Parathyroid adenoma (tissue), 2 donors: ENCODE measurements at regions not wholly inside any gene's neighbourhood (a gene's known extent, or its start where the extent isn't known, plus 50 kb on each side); places are given as distances from the start of the nearest gene placed in this dataset.
"Not testable (repeated sequence)": the region's sequence is repeated elsewhere in the genome, so short reads cannot be mapped to it uniquely, and the experiment has no call there.

Experiments used
- H2AFZ ChIP-seq: fragments of 300-600 bp; sonication (generic); one replicate; pipeline ENCODE4 v1.7.0; 2017; ENCODE audit warnings: antibody characterized with exemption, mild to moderate bottlenecking
- H3K27ac ChIP-seq: fragments of 300-600 bp; sonication (generic); one replicate; pipeline ENCODE4 v1.7.0; 2017
- H3K27me3 ChIP-seq: fragments of 300-600 bp; sonication (generic); one replicate; pipeline ENCODE4 v1.7.0; 2017; ENCODE audit warnings: low read length; ENCODE audit not compliant: control insufficient read depth, insufficient read depth
- H3K36me3 ChIP-seq: fragments of 300-600 bp; sonication (generic); one replicate; pipeline ENCODE4 v1.7.0; 2017; ENCODE audit warnings: low read length; ENCODE audit not compliant: control insufficient read depth, insufficient read depth
- H3K4me1 ChIP-seq: fragments of 300-600 bp; sonication (generic); one replicate; pipeline ENCODE4 v1.7.0; 2017; ENCODE audit warnings: control low read depth
- H3K4me2 ChIP-seq: fragments of 300-600 bp; sonication (generic); one replicate; pipeline ENCODE4 v1.7.0; 2017; ENCODE audit warnings: low read length
- H3K4me3 ChIP-seq: fragments of 300-600 bp; sonication (generic); one replicate; pipeline ENCODE4 v1.7.0; 2017; ENCODE audit warnings: low read depth, low read length
- H3K79me2 ChIP-seq: fragments of 300-600 bp; sonication (generic); one replicate; pipeline ENCODE4 v1.7.0; 2017; ENCODE audit warnings: control low read depth
- H3K9ac ChIP-seq: fragments of 300-600 bp; sonication (generic); one replicate; pipeline ENCODE4 v1.7.0; 2017; ENCODE audit warnings: mild to moderate bottlenecking
- H3K9me3 ChIP-seq: fragments of 300-600 bp; sonication (generic); one replicate; pipeline ENCODE4 v1.7.0; 2017; ENCODE audit warnings: low read length; ENCODE audit not compliant: control insufficient read depth
- CTCF ChIP-seq: fragments of 300-600 bp; sonication (generic); IDR thresholded peaks from one replicate; pipeline ENCODE4 v1.7.0; 2017; ENCODE audit warnings: antibody characterized with exemption, mild to moderate bottlenecking
- donor health status: primary hyperparathyroidism.

- Histone ChIP-seq H3K4me3 (no peak overlapping the region), H2AFZ (no peak overlapping the region), H3K9me3 (no peaks in the 10 kb centered on the region), H3K9ac (no peak overlapping the region), H3K27ac (no peak overlapping the region), H3K27me3 (no peaks in the 10 kb centered on the region), H3K4me1 (no peaks in the 10 kb centered on the region), H3K79me2 (no peaks in the 10 kb centered on the region), H3K36me3 (no peaks in the 10 kb centered on the region), H3K4me2 (no peak overlapping the region)
- TF ChIP-seq CTCF = no peak
Measured at GRCh38 chr5:32534041-32534440, 51.3 kb upstream of the SUB1 start.

DNA sequence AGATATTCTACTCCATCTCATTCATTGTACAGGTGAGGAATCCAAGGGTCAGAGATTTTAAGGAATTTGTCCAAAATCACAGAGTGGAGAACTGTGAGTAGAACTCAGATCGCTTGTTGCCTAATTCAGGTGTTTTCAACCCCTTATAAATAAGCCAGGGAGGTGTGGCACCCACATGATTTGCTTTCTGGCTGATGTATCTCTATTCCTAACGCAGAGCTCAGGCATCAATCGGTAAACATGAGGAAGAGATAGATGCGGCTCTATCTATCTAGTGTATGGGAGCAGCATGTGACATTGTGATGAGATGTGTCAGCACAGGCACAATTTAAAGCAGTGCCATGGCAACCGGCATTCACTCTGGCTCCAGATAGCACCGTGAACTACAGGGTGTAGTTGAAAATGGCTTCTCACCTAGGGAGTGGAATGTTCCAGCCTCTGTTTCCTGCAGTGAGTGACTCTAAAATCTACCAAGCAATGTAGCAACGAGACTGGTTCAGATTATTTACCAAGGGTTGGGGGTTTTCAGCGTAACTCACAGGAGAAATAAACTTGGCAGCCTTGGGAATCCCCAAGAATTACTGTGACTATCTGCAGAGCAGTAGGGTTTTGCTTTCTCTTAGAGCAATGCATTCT lies 53.4 kb upstream of the SUB1 start:
- H3K36me3 ChIP-seq = no peaks in the 10 kb centered on the region
- H3K4me2 ChIP-seq = no peak overlapping the region
- H2AFZ ChIP-seq = peak overlapping the region; percentile 51
- H3K79me2 ChIP-seq = no peaks in the 10 kb centered on the region
- no peaks in the 10 kb centered on the region for H3K27me3 ChIP-seq
- no peak overlapping the region for H3K27ac ChIP-seq
- no peaks in the 10 kb centered on the region for H3K4me1 ChIP-seq
- no peak overlapping the region for H3K4me3 ChIP-seq
- H3K9me3 ChIP-seq = no peaks in the 10 kb centered on the region
- no peak for TF ChIP-seq CTCF
- no peak overlapping the region for H3K9ac ChIP-seq

DNA sequence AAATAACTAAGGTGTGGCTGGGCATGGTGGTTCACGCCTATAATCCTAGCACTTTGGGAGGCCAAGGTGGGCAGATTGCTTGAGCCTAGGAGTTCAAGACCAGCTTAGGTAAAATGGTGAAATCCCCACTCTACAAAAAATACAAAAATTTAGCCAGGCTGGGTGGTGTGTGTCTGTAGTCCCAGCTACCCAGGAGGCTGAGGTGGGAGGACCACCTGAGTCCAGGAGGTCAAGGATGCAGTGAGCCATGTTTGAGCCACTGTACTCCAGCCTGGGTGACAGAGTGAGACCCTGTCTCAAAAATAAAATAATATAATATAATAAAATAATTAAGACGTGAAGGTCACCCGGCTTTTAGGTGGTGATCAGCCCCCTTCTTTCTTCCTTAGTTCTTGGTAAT lies 58.0 kb upstream of the SUB1 start:
- H3K4me3 ChIP-seq, H3K36me3 ChIP-seq: not testable (repeated sequence)

DNA sequence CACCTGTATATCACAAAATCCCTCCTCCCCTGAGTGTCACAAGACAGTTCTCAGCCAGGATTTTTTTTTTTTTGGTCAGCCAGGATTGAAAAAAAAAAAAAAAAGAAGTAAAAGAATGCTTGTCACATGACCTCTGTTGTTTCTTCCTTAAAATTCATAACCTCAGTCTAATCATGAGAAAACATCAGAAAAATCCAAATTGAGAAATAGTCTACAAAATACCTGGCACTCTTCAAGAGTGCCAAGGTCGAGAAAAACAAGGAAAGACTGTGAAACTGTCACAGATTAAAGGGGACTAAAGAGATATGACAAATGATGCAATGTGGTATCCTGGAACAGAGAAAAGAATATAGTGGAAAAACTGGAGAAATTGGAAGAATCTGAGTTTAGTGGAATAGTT lies 58.5 kb upstream of the SUB1 start:
- H3K9me3 ChIP-seq = no peaks in the 10 kb centered on the region
- no peak overlapping the region for H3K4me3 ChIP-seq
- H3K9ac ChIP-seq = no peak overlapping the region
- TF ChIP-seq CTCF = no peak
- H3K79me2 ChIP-seq = no peaks in the 10 kb centered on the region
- no peak overlapping the region for H2AFZ ChIP-seq
- H3K4me2 ChIP-seq = no peak overlapping the region
- no peak overlapping the region for H3K27ac ChIP-seq
- no peaks in the 10 kb centered on the region for H3K36me3 ChIP-seq
- no peaks in the 10 kb centered on the region for H3K4me1 ChIP-seq
- H3K27me3 ChIP-seq = no peaks in the 10 kb centered on the region

More for the DNA sequence above, 58.0 kb upstream of the SUB1 start:
- H3K9me3 ChIP-seq, H3K9ac ChIP-seq, H3K4me1 ChIP-seq, H3K27me3 ChIP-seq, H3K27ac ChIP-seq, H3K79me2 ChIP-seq, H2AFZ ChIP-seq, H3K4me2 ChIP-seq: not testable (repeated sequence)

GRCh38 chr5:32523625-32524024 lies 61.7 kb upstream of the SUB1 start:
- Histone ChIP-seq H3K27me3 (no peaks in the 10 kb centered on the region), H2AFZ (no peak overlapping the region), H3K4me3 (no peak overlapping the region), H3K4me2 (no peak overlapping the region), H3K27ac (no peak overlapping the region), H3K79me2 (no peaks in the 10 kb centered on the region), H3K9me3 (no peaks in the 10 kb centered on the region), H3K4me1 (no peaks in the 10 kb centered on the region), H3K9ac (no peak overlapping the region), H3K36me3 (no peaks in the 10 kb centered on the region)
- no peak for TF ChIP-seq CTCF
